ACC112 (cell line): ENCODE measurements at regions not wholly inside any gene's neighbourhood (a gene's known extent, or its start where the extent isn't known, plus 50 kb on each side); places are given as distances from the start of the nearest gene placed in this dataset.

Experiments used
- H2AFZ ChIP-seq: fragments of 200-600 bp; sonication (generic); one replicate; pipeline ENCODE4 v1.6.0; 2017; ENCODE audit warnings: antibody characterized with exemption, low read length; ENCODE audit not compliant: unreplicated experiment
- H3K27ac ChIP-seq: fragments of 200-600 bp; sonication (generic); 2 replicates; pipeline ENCODE4 v1.5.1; 2014; ENCODE audit warnings: low read depth, mild to moderate bottlenecking, antibody characterized with exemption, low read length, moderate library complexity
- H3K27me3 ChIP-seq: fragments of 200-600 bp; sonication (generic); 2 replicates; pipeline ENCODE4 v1.6.1; 2014; ENCODE audit warnings: mild to moderate bottlenecking, antibody characterized with exemption, low read length, moderate library complexity, mixed read lengths; ENCODE audit not compliant: insufficient read depth
- H3K36me3 ChIP-seq: fragments of 200-600 bp; sonication (generic); 2 replicates; pipeline ENCODE4 v1.6.1; 2016; ENCODE audit warnings: mild to moderate bottlenecking, antibody characterized with exemption, low read length, moderate library complexity, mixed read lengths; ENCODE audit not compliant: insufficient read depth
- H3K4me1 ChIP-seq: fragments of 200-600 bp; sonication (generic); one replicate; pipeline ENCODE4 v1.6.1; 2016; ENCODE audit warnings: low read length, mixed read lengths; ENCODE audit not compliant: insufficient read depth, unreplicated experiment, control insufficient read depth
- H3K4me3 ChIP-seq: fragments of 200-600 bp; sonication (generic); 2 replicates; pipeline ENCODE4 v1.5.1; 2014; ENCODE audit warnings: mild to moderate bottlenecking, low read depth, low read length
- H3K79me2 ChIP-seq: fragments of 200-600 bp; sonication (generic); one replicate; pipeline ENCODE4 v1.6.0; 2016; ENCODE audit warnings: low read length; ENCODE audit not compliant: control insufficient read depth, unreplicated experiment, insufficient read depth

DNA sequence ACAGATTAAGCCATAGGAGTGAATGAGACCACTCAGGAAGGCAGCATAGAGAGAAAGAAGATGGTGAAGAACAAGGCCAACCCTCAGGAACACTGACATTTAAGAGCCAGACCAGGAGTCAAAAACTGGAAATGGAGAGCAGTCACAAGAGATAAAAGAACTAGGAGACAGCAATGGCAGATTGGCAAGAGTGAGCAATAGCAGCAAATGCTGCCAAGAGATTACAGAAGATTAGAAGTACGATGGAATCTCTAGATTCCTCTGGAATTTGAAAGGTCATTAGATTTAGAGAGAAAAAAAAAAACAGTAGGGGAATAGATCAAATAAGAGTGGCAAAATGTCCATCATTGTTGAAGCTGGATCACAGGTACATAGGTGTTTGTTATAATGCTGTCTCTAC, 73.4 kb upstream of the SLC44A1 start:
- no peaks in the 10 kb centered on the region for H3K4me1 ChIP-seq
- no peaks in the 10 kb centered on the region for H3K36me3 ChIP-seq
- no peak overlapping the region for H2AFZ ChIP-seq
- no peaks in the 10 kb centered on the region for H3K27me3 ChIP-seq
- H3K4me3 ChIP-seq = no peak overlapping the region
- H3K27ac ChIP-seq = no peak overlapping the region
- H3K79me2 ChIP-seq = no peaks in the 10 kb centered on the region

DNA sequence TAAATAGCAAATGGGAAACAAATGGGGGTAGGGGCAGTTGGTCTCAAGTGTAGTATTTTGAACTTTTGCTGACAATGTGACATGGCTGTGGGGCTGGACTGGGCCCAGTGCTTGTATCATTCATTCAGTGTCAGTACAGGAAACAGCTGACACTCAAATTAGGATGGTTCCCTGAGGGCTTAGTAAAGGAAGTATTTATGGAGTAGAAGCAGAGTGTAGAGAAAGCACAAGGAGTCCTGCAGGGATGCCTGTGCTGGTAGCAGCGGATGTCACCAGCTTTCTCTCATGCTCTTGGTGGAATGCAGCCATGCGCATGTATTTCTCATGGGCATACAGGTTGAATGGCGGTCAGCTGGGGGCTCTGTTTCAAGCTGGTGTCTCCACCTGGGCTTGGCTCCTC, 72.9 kb upstream of the SLC44A1 start:
- Histone ChIP-seq H2AFZ (no peak overlapping the region), H3K4me3 (no peak overlapping the region), H3K36me3 (no peaks in the 10 kb centered on the region), H3K79me2 (no peaks in the 10 kb centered on the region), H3K27me3 (no peaks in the 10 kb centered on the region), H3K27ac (no peak overlapping the region), H3K4me1 (no peaks in the 10 kb centered on the region)

DNA sequence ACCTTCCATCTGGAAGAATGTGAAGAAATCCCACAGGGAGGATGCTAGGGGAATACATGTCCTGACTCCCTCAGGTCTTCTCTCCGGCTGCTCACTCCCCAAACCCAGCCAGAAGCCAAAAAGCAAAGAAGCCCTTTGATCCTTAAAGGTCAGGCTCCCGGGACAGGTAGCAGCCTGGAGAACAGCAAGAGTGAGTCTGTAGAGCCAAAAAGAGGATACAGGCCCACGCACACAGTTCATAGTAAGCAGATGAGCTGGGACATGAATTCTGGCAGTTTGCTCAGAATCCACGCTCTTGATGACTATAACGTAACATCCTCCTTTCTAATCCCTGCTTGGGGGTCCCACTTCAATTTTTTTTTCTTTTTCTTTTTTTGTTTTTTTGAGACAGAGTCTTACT, 72.0 kb upstream of the SLC44A1 start:
- no peak overlapping the region for H3K27ac ChIP-seq
- H2AFZ ChIP-seq = no peak overlapping the region
- H3K4me3 ChIP-seq = no peak overlapping the region
- H3K36me3 ChIP-seq = no peaks in the 10 kb centered on the region
- no peaks in the 10 kb centered on the region for H3K79me2 ChIP-seq
- H3K27me3 ChIP-seq = no peaks in the 10 kb centered on the region
- no peaks in the 10 kb centered on the region for H3K4me1 ChIP-seq

DNA sequence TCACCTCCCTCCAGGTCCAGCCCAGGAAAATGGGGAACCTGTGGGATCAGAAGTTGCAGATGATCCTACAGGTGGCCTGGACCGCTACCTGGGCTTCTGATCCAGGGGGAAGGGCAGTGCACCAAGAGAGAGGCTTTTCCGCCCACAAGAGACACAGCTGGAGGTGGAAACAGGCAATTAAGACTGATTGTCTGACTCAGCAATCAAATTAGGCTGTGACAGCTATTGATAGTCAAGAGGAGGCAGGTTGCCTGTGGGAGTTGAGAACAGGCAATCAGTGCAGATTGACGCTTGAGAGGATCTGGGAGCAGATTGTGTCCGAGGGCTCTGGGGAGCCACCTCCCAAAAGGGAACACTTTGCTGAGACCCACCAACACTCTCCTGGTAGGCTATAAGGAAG, 71.1 kb upstream of the SLC44A1 start:
- H3K36me3 ChIP-seq = no peaks in the 10 kb centered on the region
- no peaks in the 10 kb centered on the region for H3K4me1 ChIP-seq
- H2AFZ ChIP-seq = no peak overlapping the region
- no peaks in the 10 kb centered on the region for H3K79me2 ChIP-seq
- H3K4me3 ChIP-seq = no peak overlapping the region
- no peaks in the 10 kb centered on the region for H3K27me3 ChIP-seq
- H3K27ac ChIP-seq = no peak overlapping the region

DNA sequence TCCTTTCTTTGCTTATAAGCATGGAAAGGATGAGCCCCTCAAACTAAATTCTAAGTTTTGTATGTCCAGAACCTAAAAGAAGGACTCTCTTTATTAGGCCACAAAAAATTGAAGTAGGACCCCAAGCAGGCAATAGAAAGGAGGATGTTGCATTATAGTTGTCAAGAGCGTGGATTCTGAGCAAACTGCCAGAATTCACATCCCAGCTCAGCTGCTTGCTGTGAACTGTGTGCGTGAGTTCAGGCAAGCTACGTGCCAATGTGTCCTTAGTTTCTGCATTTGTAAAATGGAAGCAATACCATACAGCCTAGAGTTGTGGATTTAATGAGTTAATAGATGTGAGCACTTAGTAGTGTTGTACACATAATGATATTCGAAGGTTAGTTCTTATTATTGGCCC, 70.6 kb upstream of the SLC44A1 start:
- H3K27ac ChIP-seq = no peak overlapping the region
- H2AFZ ChIP-seq = no peak overlapping the region
- H3K27me3 ChIP-seq = no peaks in the 10 kb centered on the region
- no peak overlapping the region for H3K4me3 ChIP-seq
- H3K36me3 ChIP-seq = no peaks in the 10 kb centered on the region
- no peaks in the 10 kb centered on the region for H3K79me2 ChIP-seq
- H3K4me1 ChIP-seq = no peaks in the 10 kb centered on the region

DNA sequence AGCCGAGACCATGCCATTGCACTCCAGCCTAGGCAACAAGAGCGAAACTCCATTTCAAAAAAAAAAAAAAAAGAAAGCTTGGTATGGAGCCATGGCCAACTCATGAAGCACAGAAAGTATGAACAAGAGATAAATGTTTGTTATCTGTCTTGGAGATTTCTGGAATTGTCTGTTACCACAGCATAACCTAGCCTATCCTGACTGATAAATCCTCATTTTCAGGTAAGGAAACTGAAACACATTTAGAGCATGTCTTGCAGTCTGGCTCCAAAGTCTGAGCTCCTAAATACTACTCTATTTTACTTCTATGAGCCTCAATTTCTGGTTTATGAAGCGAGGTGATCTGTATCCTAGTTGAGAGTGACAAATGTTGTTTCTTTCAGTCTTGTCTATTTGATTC, 68.3 kb upstream of the SLC44A1 start:
- no peak overlapping the region for H3K27ac ChIP-seq
- no peak overlapping the region for H3K4me3 ChIP-seq
- H3K4me1 ChIP-seq = no peaks in the 10 kb centered on the region
- H3K36me3 ChIP-seq = no peaks in the 10 kb centered on the region
- no peaks in the 10 kb centered on the region for H3K27me3 ChIP-seq
- no peaks in the 10 kb centered on the region for H3K79me2 ChIP-seq
- H2AFZ ChIP-seq = no peak overlapping the region

DNA sequence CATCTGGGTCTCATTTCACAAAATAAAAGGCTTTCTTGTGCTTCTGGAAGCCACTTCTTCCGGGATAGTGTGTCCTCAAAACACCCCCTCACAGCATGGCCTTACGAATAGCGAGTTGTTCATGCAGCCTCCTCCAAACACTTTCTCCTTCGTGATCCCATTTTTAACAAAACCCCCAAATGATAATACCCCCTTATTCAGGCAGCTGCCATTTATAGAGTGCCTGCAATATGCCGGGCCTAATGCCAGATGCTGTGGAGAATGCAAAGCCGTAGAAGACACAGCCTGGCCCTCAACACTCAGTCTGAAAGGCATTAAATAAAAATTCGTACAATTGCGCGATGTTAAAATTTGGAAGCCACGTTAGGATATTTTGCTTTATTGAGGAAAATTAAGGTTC, 66.4 kb upstream of the SLC44A1 start:
- H3K27me3 ChIP-seq = no peaks in the 10 kb centered on the region
- H3K27ac ChIP-seq = no peak overlapping the region
- no peak overlapping the region for H2AFZ ChIP-seq
- H3K36me3 ChIP-seq = no peaks in the 10 kb centered on the region
- no peak overlapping the region for H3K4me3 ChIP-seq
- H3K79me2 ChIP-seq = no peaks in the 10 kb centered on the region
- no peaks in the 10 kb centered on the region for H3K4me1 ChIP-seq

DNA sequence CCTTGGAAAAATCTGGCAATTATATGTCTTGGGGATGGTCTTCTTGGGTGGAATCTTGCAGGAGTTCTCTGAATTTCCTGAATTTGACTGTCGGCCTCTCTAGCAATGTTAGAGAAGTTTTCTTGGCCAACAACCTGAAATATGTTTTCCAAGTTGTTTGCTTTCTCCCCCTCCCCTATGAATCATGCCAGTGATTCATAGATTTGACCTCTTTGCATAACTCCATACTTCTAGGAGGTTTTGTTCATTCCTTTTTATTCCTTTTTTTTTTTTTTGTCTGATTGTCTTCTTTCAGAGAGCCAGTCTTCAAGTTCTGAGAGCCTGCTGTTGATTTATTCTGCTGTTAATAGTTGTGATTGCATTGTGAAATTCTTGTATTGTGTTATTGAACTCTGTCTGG, 56.7 kb upstream of the SLC44A1 start:
- H3K79me2 ChIP-seq = no peaks in the 10 kb centered on the region
- no peaks in the 10 kb centered on the region for H3K36me3 ChIP-seq
- H3K27me3 ChIP-seq = no peaks in the 10 kb centered on the region
- no peak overlapping the region for H3K4me3 ChIP-seq
- peak overlapping the region; percentile 37 for H3K27ac ChIP-seq
- H3K4me1 ChIP-seq = peaks cover 29% of the 10 kb centered on the region
- no peak overlapping the region for H2AFZ ChIP-seq

DNA sequence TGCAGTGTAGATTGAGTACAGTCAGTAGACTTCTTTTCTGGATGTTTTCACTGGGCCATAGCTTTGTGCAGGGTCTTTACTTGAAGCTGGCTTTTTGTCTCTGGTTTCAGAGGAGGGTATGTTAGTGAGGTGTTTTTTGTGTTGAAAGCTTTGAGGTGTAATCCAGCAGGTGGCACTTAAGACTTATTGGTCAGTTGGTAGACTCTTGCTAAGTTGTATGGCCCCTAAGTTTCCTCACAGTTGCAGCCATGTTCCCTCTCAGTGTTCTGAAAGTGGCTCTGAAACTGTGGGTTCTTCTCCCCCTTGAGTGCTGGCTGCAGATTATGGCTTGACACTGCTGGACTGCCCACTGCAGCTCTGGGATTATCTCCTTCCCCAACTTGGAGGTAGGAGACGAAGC, 55.7 kb upstream of the SLC44A1 start:
- Histone ChIP-seq H3K27me3 (no peaks in the 10 kb centered on the region), H3K4me1 (peaks cover 29% of the 10 kb centered on the region), H2AFZ (no peak overlapping the region), H3K79me2 (no peaks in the 10 kb centered on the region), H3K4me3 (no peak overlapping the region), H3K36me3 (no peaks in the 10 kb centered on the region), H3K27ac (no peak overlapping the region)

DNA sequence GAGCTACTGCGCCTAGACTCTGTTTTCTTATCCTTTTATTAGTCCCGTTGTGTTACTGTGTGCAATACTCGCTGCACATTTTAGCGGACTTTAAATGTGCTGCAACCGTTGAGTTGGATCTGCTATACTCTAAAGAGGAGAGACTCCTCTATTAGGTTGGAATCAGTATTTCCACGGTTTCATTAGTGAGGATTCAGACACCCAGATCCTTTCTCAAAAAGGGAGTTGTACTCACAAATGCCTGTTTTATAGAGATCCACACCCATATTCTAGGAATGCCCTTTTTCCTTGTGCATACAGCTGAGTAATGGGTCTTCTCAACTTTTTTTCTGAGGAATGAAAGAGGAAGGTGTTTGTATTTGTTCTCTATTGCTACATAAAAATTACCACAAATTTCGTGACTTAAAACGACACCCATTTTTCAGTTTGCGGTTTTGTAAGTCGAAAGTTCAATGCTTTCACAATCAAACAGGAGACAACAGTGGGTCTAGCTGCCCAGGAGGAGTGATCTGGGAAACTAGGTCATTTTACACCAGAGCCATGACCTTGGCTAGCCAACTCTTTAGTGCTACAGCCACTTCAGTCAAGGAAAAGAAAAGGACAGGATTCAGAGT, 52.8 kb upstream of the SLC44A1 start:
- H2AFZ ChIP-seq = peak overlapping the region; percentile 56
- no peaks in the 10 kb centered on the region for H3K36me3 ChIP-seq
- H3K27ac ChIP-seq = peak overlapping the region; percentile 79
- no peaks in the 10 kb centered on the region for H3K79me2 ChIP-seq
- peak overlapping the region; percentile 44; the same call in 1 of the 2 replicates for H3K4me3 ChIP-seq
- H3K27me3 ChIP-seq = no peaks in the 10 kb centered on the region
- peaks cover 29% of the 10 kb centered on the region for H3K4me1 ChIP-seq

DNA sequence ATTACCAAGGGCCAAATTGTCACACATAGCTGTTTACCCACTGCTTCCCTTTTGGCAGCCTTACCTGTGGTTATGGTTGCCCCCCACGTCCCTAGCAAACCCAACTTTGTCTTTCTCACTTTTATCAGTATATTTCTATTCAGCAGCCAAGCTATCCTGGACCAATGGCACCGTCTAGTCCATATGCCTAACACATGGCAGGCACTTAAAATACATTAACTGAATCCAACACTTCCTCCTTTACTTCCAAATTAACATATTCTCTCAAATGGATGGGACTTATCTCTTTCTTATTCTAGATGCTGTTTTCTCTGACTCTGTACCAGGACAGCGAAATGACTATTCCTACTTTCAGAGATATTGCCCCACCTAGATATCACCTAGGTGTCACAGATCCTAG, 50.9 kb upstream of the SLC44A1 start:
- H3K4me3 ChIP-seq = no peak overlapping the region
- H3K79me2 ChIP-seq = no peaks in the 10 kb centered on the region
- H3K4me1 ChIP-seq = peaks cover 17% of the 10 kb centered on the region
- H3K36me3 ChIP-seq = no peaks in the 10 kb centered on the region
- no peak overlapping the region for H2AFZ ChIP-seq
- H3K27ac ChIP-seq = no peak overlapping the region
- H3K27me3 ChIP-seq = no peaks in the 10 kb centered on the region
